SU-DHL-6 (cell line): ENCODE measurements at regions not wholly inside any gene's neighbourhood (a gene's known extent, or its start where the extent isn't known, plus 50 kb on each side); places are given as distances from the start of the nearest gene placed in this dataset.

Source experiments
- EZH2phosphoT487 ChIP-seq: fragments of 200-600 bp; sonication (generic), shearing (Covaris generic); conservative IDR thresholded peaks from 2 replicates; pipeline ENCODE4 v1.6.1; 2018; ENCODE audit warnings: mild to moderate bottlenecking, antibody characterized with exemption, low read length, moderate library complexity, mixed read lengths
- TF ChIP-seq, protein P1 (sequence below): fragments of 200-600 bp; sonication (generic); IDR thresholded peaks from one replicate; pipeline ENCODE4 v1.5.1; 2017; ENCODE audit warnings: antibody characterized with exemption, mild to moderate bottlenecking, low read length, moderate library complexity; ENCODE audit not compliant: insufficient read depth, poor library complexity, severe bottlenecking

DNA sequence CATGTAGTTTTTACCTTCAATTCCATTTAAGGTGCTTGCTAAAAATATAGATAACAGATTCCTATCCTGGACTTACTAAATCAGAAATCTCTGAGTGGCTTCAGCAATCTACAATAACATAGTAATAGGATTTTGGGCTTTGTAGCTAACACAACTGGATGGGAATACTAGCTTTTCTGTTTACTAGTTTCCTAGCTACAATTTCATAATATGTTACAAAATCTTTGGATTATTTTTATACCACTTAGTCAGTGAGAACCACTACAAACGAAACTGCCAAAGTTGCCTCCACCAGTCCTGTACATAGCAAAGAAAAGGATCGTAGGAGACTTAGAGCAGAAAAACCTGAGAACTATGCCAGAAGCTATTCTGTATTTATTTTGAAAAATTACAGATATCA is 87.7 kb upstream of the ANO3 start:
- TF ChIP-seq, protein P1, sequence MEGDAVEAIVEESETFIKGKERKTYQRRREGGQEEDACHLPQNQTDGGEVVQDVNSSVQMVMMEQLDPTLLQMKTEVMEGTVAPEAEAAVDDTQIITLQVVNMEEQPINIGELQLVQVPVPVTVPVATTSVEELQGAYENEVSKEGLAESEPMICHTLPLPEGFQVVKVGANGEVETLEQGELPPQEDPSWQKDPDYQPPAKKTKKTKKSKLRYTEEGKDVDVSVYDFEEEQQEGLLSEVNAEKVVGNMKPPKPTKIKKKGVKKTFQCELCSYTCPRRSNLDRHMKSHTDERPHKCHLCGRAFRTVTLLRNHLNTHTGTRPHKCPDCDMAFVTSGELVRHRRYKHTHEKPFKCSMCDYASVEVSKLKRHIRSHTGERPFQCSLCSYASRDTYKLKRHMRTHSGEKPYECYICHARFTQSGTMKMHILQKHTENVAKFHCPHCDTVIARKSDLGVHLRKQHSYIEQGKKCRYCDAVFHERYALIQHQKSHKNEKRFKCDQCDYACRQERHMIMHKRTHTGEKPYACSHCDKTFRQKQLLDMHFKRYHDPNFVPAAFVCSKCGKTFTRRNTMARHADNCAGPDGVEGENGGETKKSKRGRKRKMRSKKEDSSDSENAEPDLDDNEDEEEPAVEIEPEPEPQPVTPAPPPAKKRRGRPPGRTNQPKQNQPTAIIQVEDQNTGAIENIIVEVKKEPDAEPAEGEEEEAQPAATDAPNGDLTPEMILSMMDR: no peak
- no peak for TF ChIP-seq EZH2phosphoT487
